H1 (cell line): ENCODE measurements at regions not wholly inside any gene's neighbourhood (a gene's known extent, or its start where the extent isn't known, plus 50 kb on each side); places are given as distances from the start of the nearest gene placed in this dataset.
A peak's percentile ranks its signal among the peaks of the same experiment; 100 is the strongest.

Experiments
- CTCF ChIA-PET: fragments of 300-600 bp; sonication (Branson Sonifier 250); formaldehyde crosslinking; loops from one replicate; lab custom pipeline; 2021; ENCODE audit not compliant: partially characterized antibody; lab: Charles Lee
- POLR2A ChIA-PET: fragments of 300-600 bp; sonication (Branson Sonifier 250); formaldehyde crosslinking; loops from one replicate; lab custom pipeline; 2021; ENCODE audit warnings: inconsistent platforms; ENCODE audit not compliant: partially characterized antibody; lab: Charles Lee
- DNase-seq, 2 experiments: peaks; one replicate each; pipeline versions ENCODE4 v3.0.0 to v3.0.0-alpha.2; 2010 to 2022; ENCODE audit warnings: low spot score in 2 of 2, low read depth in 1 of 2, mixed read lengths in 1 of 2
- FAIRE-seq: peaks from 2 replicates; lab custom pipeline; 2011; peaks lifted over from hg19 to GRCh38; lab: Jason Lieb, UNC
- H2AFZ ChIP-seq: 2 replicates; pipeline ENCODE4 v1.8.1; 2012; ENCODE audit warnings: low read length, inconsistent platforms
- H2AK5ac ChIP-seq: 2 replicates; pipeline ENCODE4 v1.6.1; 2013; ENCODE audit warnings: low read depth, low read length
- H2BK120ac ChIP-seq: replicated peaks from 2 replicates; pipeline ENCODE3; 2013; ENCODE audit warnings: low read depth, low read length, inconsistent platforms
- H2BK12ac ChIP-seq: 2 replicates; pipeline ENCODE4 v1.6.1; 2013; ENCODE audit warnings: low read depth, low read length
- H2BK15ac ChIP-seq: 2 replicates; pipeline ENCODE4 v1.6.1; 2013; ENCODE audit warnings: low read length
- H2BK20ac ChIP-seq: 2 replicates; pipeline ENCODE4 v1.6.1; 2013; ENCODE audit warnings: low read length
- H2BK5ac ChIP-seq: 2 replicates; pipeline ENCODE4 v1.6.1; 2013; ENCODE audit warnings: low read depth, low read length
- H3K14ac ChIP-seq: 2 replicates; pipeline ENCODE4 v1.6.1; 2013; ENCODE audit warnings: inconsistent platforms; ENCODE audit not compliant: insufficient read length
- H3K18ac ChIP-seq: 2 replicates; pipeline ENCODE4 v1.6.1; 2013; ENCODE audit warnings: low read length; ENCODE audit errors: extremely low read depth
- H3K23ac ChIP-seq: 2 replicates; pipeline ENCODE4 v1.6.1; 2013; ENCODE audit warnings: inconsistent platforms; ENCODE audit not compliant: insufficient read length
- H3K23me2 ChIP-seq: 2 replicates; pipeline ENCODE4 v1.6.1; 2013; ENCODE audit warnings: low read depth, low read length
- H3K27ac ChIP-seq: 2 replicates; pipeline ENCODE4 v1.6.1; 2011; ENCODE audit warnings: low read depth, low read length, inconsistent platforms
- H3K27me3 ChIP-seq, 4 experiments: replicated peaks in 1 of 4; 1 replicate in 1 of 4; 2 replicates in 3 of 4; pipeline versions ENCODE4 v1.6.1 to v1.8.1; 2011 to 2013; ENCODE audit warnings: low read length in 3 of 4, mild to moderate bottlenecking in 3 of 4, inconsistent platforms in 2 of 4, mixed read lengths in 2 of 4, moderate library complexity in 1 of 4; ENCODE audit not compliant: control insufficient read depth in 3 of 4, insufficient read depth in 3 of 4; ENCODE audit errors: extremely low read depth in 1 of 4
- H3K36me3 ChIP-seq, 4 experiments: 2 replicates each; pipeline versions ENCODE4 v1.6.1 to v1.8.1; 2011 to 2013; ENCODE audit warnings: mild to moderate bottlenecking in 4 of 4, low read length in 3 of 4, moderate library complexity in 2 of 4, control low read depth in 1 of 4, inconsistent platforms in 1 of 4; ENCODE audit not compliant: insufficient read depth in 4 of 4, control insufficient read depth in 2 of 4
- H3K4ac ChIP-seq: replicated peaks from 2 replicates; pipeline ENCODE3; 2013; ENCODE audit warnings: low read length, low read depth, mixed read lengths, inconsistent platforms; ENCODE audit not compliant: insufficient read length
- H3K4me1 ChIP-seq, 4 experiments: replicated peaks in 1 of 4; 1 replicate in 1 of 4; 2 replicates in 3 of 4; pipeline versions ENCODE4 v1.6.1 to v1.8.1; 2011 to 2013; ENCODE audit warnings: low read length in 3 of 4, inconsistent platforms in 2 of 4, mixed read lengths in 1 of 4; ENCODE audit not compliant: insufficient read depth in 4 of 4, control insufficient read depth in 3 of 4
- H3K4me2 ChIP-seq, 2 experiments: 2 replicates each; pipeline versions ENCODE4 v1.6.1 to v1.8.1; 2011 to 2013; ENCODE audit warnings: low read depth in 2 of 2, low read length in 2 of 2, control low read depth in 1 of 2, inconsistent platforms in 1 of 2, mild to moderate bottlenecking in 1 of 2; ENCODE audit not compliant: insufficient read depth in 1 of 2
- H3K4me3 ChIP-seq, 4 experiments: fragments of 200-600, 300-600 bp in 1 of 4; sonication (generic), shearing (Covaris generic), sonication (Bioruptor Twin) in 1 of 4; 2 replicates each; pipeline versions ENCODE4 v1.5.1 to v1.8.1; 2011 to 2016; ENCODE audit warnings: low read length in 4 of 4, low read depth in 3 of 4, control low read depth in 2 of 4, inconsistent platforms in 2 of 4, mild to moderate bottlenecking in 2 of 4, mixed read lengths in 1 of 4, moderate library complexity in 1 of 4; ENCODE audit not compliant: insufficient read depth in 2 of 4; ENCODE audit errors: extremely low read depth in 1 of 4
- H3K56ac ChIP-seq: replicated peaks from 2 replicates; pipeline ENCODE3; 2013; ENCODE audit warnings: low read depth, mild to moderate bottlenecking, mixed read lengths, low read length, inconsistent platforms; ENCODE audit not compliant: insufficient read length
- H3K79me1 ChIP-seq: 2 replicates; pipeline ENCODE4 v1.6.1; 2013; ENCODE audit warnings: low read depth, low read length, control low read depth
- H3K79me2 ChIP-seq, 2 experiments: 2 replicates each; pipeline versions ENCODE4 v1.6.1 to v1.8.1; 2012 to 2013; ENCODE audit warnings: low read length in 2 of 2, mild to moderate bottlenecking in 2 of 2, inconsistent platforms in 1 of 2; ENCODE audit not compliant: insufficient read depth in 2 of 2, control insufficient read depth in 1 of 2
- H3K9ac ChIP-seq, 4 experiments: replicated peaks in 1 of 4; 1 replicate in 1 of 4; 2 replicates in 3 of 4; pipeline versions ENCODE4 v1.6.1 to v1.8.1; 2011 to 2013; ENCODE audit warnings: low read depth in 3 of 4, low read length in 3 of 4, control low read depth in 2 of 4, mild to moderate bottlenecking in 2 of 4, moderate library complexity in 2 of 4, inconsistent platforms in 1 of 4; ENCODE audit errors: extremely low read depth in 1 of 4
- H3K9me3 ChIP-seq, 2 experiments: 2 replicates each; pipeline versions ENCODE4 v1.6.1 to v1.8.1; 2012 to 2013; ENCODE audit warnings: mild to moderate bottlenecking in 2 of 2, moderate library complexity in 2 of 2, control low read depth in 1 of 2, inconsistent platforms in 1 of 2, low read depth in 1 of 2, low read length in 1 of 2, mixed read lengths in 1 of 2; ENCODE audit not compliant: insufficient read depth in 2 of 2
- H4K20me1 ChIP-seq, 2 experiments: replicated peaks in 1 of 2; 2 replicates each; pipeline versions ENCODE3 to v1.8.1; 2011 to 2013; ENCODE audit warnings: inconsistent platforms in 2 of 2, low read length in 2 of 2, mild to moderate bottlenecking in 1 of 2; ENCODE audit not compliant: insufficient read depth in 2 of 2, control insufficient read depth in 1 of 2
- H4K5ac ChIP-seq: 2 replicates; pipeline ENCODE4 v1.6.1; 2013; ENCODE audit warnings: low read length, low read depth, mixed read lengths, inconsistent platforms; ENCODE audit not compliant: insufficient read length
- H4K8ac ChIP-seq: 2 replicates; pipeline ENCODE4 v1.8.0; 2013; ENCODE audit warnings: mild to moderate bottlenecking, moderate library complexity, low read length, inconsistent platforms; ENCODE audit not compliant: insufficient read depth; ENCODE audit errors: extremely low read depth
- H4K91ac ChIP-seq: replicated peaks from 2 replicates; pipeline ENCODE3; 2013; ENCODE audit warnings: low read length, mixed read lengths, inconsistent platforms; ENCODE audit not compliant: insufficient read length
- CHD1 ChIP-seq: IDR thresholded peaks from 2 replicates; pipeline ENCODE4 v1.6.1; 2012; ENCODE audit warnings: low read depth, low read length, improper control_type of control experiment
- KDM4A ChIP-seq: IDR thresholded peaks from one replicate; pipeline ENCODE4 v1.7.1; 2012; ENCODE audit warnings: low read depth, mild to moderate bottlenecking, moderate library complexity, low read length, inconsistent platforms; ENCODE audit not compliant: severe bottlenecking
- NANOG ChIP-seq: IDR thresholded peaks from 2 replicates; pipeline ENCODE4 v1.6.1; 2011; ENCODE audit warnings: low read length, low read depth, mild to moderate bottlenecking, inconsistent platforms; ENCODE audit not compliant: insufficient read depth, poor library complexity, severe bottlenecking
- SIX5 ChIP-seq: IDR thresholded peaks from 2 replicates; pipeline ENCODE4 v1.6.1; 2011; ENCODE audit warnings: mild to moderate bottlenecking, low read depth, low read length
- WGBS, 2 experiments: shearing (Covaris generic) in 1 of 2; methylation state at CpG; one replicate each; pipeline versions ENCODE4 v1.1.6 to v1.1.7; 2013 to 2015; ENCODE audit warnings: low lambda C conversion rate in 2 of 2, mixed read lengths in 2 of 2, inconsistent platforms in 1 of 2, low coverage in 1 of 2, missing lambda C conversion rate in 1 of 2; ENCODE audit not compliant: insufficient replicate concordance in 2 of 2, insufficient coverage in 1 of 2, insufficient read length in 1 of 2; ENCODE audit errors: extremely low coverage in 1 of 2, missing lambda C conversion rate in 1 of 2; 5-methylcytosine and 5-hydroxymethylcytosine counted together

GRCh38 chr13:40379794-40380578, 286.5 kb downstream of the FOXO1 start:
- peak overlapping the region; percentile 81; the same call in 1 of the 2 replicates for H3K18ac ChIP-seq
- no peak overlapping the region for H4K5ac ChIP-seq
- H3K9me3 ChIP-seq, result no peaks in the 10 kb centered on the region; a peak in 1 of 4 replicates
- H3K27ac ChIP-seq, result no peak overlapping the region
- H3K4me3 ChIP-seq, result peak overlapping the region; percentile 28 to 50 (median 38); a peak in 5 of 8 replicates
- H3K14ac ChIP-seq, result no peak overlapping the region
- H3K4me2 ChIP-seq, result peak overlapping the region; percentile 62 to 64
- H3K27me3 ChIP-seq, result no peaks in the 10 kb centered on the region
- DNase-seq (peak in 1 of 2 experiments; percentile 52), FAIRE-seq (peak; percentile 57)
- H3K4ac ChIP-seq, result no peak overlapping the region
- H3K56ac ChIP-seq, result no peak overlapping the region
- peak overlapping the region; percentile 19; the same call in 1 of the 2 replicates for H2BK5ac ChIP-seq
- no peak overlapping the region for H3K9ac ChIP-seq
- H2BK120ac ChIP-seq, result no peak overlapping the region
- CTCF ChIA-PET, result interaction anchor here (0.9 kb wide), 1 partner anchor 9 kb away, joined by 4 read pairs; no protein-coding TSS in a partner anchor
- H2BK20ac ChIP-seq, result no peak overlapping the region
- no peaks in the 10 kb centered on the region for H4K20me1 ChIP-seq
- H3K79me1 ChIP-seq, result no peaks in the 10 kb centered on the region
- no peaks in the 10 kb centered on the region for H3K36me3 ChIP-seq
- H4K91ac ChIP-seq, result no peak overlapping the region
- H2BK12ac ChIP-seq, result peak overlapping the region; percentile 71; the same call in 1 of the 2 replicates
- 0 out of 2 replicates have a peak, but pooled peaks cover 1% of the 10 kb centered on the region for H3K23me2 ChIP-seq
- H3K4me1 ChIP-seq, result peaks cover 0 to 9% (median 6%) of the 10 kb centered on the region in 4 experiments; a peak in 5 of 7 replicates
- H2BK15ac ChIP-seq, result 0 out of 2 replicates have a peak overlapping the region, but pooled peaks have one; percentile 12
- peak overlapping the region; percentile 26; the same call in 1 of the 2 replicates for H2AK5ac ChIP-seq
- POLR2A ChIA-PET, result interaction anchor here (0.6 kb wide), 1 partner anchor 475 kb away, joined by 3 read pairs; no protein-coding TSS in a partner anchor
- no peak overlapping the region for H3K23ac ChIP-seq
- 54% methylated on average over 10 of the region's 10 CpGs; no CpG with 5 or more reads in 1 of the 2 experiments for WGBS, 2 experiments
- no peak overlapping the region for H4K8ac ChIP-seq
- peak overlapping the region; percentile 100 for H2AFZ ChIP-seq
- TF ChIP-seq NANOG (no peak), SIX5 (peak; percentile 77), KDM4A (peak; percentile 46), CHD1 (no peak)
- TF ChIP-seq, all 59 proteins: peak for 2
- no peaks in the 10 kb centered on the region for H3K79me2 ChIP-seq
